GM18498 (cell line): ENCODE measurements at regions not wholly inside any gene's neighbourhood (a gene's known extent, or its start where the extent isn't known, plus 50 kb on each side); places are given as distances from the start of the nearest gene placed in this dataset.
"Not testable (repeated sequence)": the region's sequence is repeated elsewhere in the genome, so short reads cannot be mapped to it uniquely, and the experiment has no call there.

Experiments
- ATAC-seq: cut with Tn5 transposase; IDR thresholded peaks from one replicate; pipeline ENCODE4 v1.9.1; 2021; ENCODE audit warnings: mild to moderate bottlenecking, moderate library complexity; ENCODE audit not compliant: unreplicated experiment

DNA sequence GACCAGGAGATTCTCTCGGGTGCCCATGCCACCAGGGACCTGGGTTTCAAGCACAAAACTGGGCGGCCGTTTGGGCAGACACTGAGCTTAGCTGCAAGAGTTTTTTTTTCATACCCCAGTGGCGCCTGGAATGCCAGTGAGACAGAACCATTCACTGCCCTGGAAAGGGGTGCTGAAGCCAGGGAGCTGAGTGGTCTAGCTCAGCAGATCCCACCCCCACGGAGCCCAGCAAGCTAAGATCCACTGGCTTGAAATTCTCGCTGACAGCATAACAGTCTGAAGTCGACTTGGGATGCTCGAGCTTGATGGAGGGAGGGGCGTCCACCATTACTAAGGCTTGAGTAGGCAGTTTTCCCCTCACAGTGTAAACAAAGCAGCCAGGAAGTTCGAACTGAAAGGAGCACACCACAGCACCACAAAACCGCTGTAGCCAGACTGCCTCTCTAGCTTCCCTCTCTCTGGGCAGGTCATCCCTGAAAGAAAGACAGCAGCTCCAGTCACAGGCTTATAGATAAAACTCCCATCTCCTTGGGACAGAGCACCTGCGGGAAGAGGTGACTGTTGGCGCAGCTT is 157.7 kb downstream of the GIPC2 start:
- not testable (repeated sequence) for ATAC-seq

DNA sequence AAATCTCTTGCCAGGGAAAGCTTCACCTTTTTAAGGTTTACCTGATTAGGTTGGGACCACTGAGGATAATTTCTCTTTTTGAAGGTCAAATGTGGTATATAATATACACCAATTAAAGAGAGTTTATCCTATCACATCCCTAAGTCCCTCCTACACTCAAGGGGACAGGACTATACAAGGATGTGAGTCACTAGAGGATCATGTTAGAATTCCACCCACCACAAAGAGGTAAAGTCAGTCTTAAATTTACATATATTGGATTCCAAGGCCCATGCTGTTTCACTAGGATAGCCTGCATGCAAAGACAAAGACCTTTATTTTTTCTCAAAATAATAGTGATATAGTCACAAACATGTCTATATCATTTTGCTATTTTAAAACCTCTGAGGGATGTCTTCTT is 164.4 kb downstream of the GIPC2 start:
- ATAC-seq = no peak

DNA sequence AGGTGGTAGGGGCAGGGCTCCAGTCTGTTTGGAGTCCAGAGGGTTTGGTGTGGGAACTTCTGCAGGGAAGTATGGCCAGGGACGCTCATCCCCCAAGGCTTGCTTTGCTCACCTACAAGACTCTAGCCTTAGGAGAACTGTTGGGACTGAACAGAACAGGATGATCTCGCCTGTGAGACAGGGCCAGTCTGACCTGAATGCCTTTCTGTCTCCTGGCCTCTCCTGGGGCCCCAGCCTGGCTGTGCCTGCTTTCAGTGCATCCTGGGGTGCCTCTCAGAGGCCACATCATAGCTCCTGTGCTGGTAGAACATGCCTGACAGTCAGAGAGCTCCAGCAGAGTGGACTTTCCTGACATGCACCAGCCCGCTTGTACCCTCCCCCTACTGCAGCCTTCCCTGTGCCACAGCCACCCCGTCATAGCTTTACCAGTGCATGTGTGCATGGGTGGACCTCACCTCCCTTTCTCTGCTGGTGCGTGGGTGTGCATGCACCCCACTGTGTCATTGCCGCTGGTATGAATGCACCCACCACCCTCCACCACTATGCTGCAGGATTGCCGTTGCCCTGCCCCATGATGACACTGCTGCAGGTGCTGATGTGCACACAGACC is 165.8 kb downstream of the GIPC2 start:
- no peak for ATAC-seq

- ATAC-seq = no peak
Observed at GRCh38 chr1:78214334-78214733, 168.6 kb downstream of the GIPC2 start.

- no peak for ATAC-seq
Observed at GRCh38 chr1:78222225-78222959, 176.6 kb downstream of the GIPC2 start.

DNA sequence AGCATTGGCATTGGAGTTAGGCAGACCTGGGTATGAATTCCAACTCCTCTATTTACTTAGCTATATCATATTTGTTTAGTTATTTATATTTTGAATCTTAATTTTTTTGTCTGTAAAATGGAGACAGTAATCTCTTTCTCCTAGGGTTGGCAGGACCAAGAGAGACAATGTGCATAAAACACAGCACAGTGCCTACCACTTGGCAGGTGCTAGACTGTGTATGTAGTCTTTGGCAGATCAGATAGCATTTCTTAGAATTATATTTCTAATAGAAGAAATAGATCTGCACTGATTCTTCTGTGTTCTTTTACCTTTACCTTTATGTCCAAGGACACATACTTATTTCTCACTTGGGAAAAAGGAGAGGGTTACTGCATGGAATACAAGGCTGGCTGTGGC is 177.2 kb downstream of the GIPC2 start:
- no peak for ATAC-seq

GRCh38 chr1:78223417-78224215 is 177.8 kb downstream of the GIPC2 start:
- no peak for ATAC-seq

- no peak for ATAC-seq
Observed at GRCh38 chr1:78224246-78224785, 178.6 kb downstream of the GIPC2 start.

DNA sequence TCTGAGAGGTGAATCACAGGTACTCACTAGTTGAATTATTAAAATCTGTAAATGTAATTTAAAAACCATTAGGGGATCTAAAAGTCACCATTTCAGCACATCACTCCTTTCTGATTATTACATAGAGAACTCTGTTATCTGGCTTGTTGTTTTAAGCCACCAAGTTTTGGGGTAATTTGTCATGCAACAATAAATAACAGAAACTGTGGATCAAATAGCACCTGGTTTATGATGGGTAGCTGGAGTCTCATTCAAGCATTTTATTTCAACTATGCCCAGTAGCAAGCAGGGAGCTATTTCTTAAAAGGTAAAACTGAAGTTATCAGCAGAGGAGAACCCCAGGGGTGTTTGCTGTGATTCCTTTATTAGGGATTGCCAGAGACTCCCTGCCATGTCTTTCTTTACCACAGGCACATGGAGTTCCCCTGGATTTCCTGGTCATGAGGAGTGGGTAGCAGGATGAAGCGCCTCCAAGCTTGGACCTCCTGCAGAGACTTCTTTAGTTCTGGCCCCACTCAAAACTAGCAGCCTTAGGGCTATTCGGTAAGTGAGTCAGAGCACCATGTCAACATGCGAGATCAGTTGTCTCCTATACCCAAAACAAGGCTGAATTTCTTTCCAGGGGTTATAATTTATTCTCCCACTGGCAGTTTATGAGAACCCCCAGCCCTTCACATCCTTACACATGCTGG is 179.2 kb downstream of the GIPC2 start:
- no peak for ATAC-seq

- ATAC-seq = no peak
Observed at GRCh38 chr1:78226784-78227183, 181.0 kb downstream of the GIPC2 start.

- ATAC-seq = no peak
Observed at GRCh38 chr1:78227705-78228635, 182.2 kb downstream of the GIPC2 start.

- no peak for ATAC-seq
Observed at GRCh38 chr1:78229344-78229743, 183.6 kb downstream of the GIPC2 start.

DNA sequence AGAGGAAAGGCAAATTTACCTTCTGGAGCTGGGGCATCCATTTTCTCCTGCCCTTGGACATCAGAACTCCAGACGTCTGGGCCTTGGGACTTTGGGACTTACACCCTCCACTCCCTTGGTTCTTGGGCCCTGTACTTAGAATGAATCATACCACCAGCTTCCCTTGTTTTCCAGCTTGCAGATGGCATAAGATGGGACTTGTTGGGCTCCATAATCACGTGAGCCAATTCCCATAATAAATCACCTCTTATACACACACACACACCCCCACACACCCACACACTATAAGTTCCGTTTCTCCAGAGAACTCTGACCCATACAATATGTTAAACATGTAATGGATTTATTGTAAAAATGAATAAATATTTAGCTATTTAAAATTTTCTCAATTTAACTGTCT is 185.7 kb downstream of the GIPC2 start:
- no peak for ATAC-seq

DNA sequence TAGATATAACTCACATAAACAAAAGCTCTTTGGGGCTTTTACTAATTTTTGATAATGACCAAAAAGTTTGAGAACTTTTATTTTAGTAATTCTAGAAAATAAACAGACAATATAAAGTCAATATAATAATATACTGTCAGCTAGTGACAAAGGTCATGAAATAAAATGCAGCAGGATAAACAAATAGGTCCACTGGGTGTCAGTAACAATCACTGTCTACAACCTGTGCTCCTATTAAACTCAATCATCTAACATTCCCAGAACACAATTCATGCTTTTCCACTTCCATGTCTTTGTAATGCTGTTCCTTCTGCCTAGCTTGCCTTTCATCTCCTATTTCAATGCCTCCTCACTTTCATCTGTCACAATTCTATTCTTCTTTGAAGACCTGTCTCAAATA is 186.1 kb downstream of the GIPC2 start:
- no peak for ATAC-seq

DNA sequence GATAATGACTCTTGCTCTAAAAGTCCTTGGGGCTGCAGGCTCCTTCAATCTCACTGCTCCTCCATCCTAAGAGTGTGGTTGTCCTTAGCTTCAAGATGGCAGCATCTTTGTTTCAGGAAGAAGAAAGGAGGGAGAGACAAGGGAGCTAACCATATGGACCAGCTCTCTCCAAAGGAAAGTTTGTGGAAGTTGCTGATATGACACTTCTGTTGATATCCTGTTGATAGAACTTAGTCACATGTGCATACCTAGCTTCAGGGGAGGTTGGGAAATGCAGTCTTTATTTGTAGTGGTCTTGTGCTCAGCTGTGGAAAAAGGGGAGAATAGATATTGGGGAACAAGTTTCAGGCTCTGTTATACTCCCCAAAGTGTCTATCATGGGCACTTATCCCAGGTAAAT is 186.9 kb downstream of the GIPC2 start:
- no peak for ATAC-seq

DNA sequence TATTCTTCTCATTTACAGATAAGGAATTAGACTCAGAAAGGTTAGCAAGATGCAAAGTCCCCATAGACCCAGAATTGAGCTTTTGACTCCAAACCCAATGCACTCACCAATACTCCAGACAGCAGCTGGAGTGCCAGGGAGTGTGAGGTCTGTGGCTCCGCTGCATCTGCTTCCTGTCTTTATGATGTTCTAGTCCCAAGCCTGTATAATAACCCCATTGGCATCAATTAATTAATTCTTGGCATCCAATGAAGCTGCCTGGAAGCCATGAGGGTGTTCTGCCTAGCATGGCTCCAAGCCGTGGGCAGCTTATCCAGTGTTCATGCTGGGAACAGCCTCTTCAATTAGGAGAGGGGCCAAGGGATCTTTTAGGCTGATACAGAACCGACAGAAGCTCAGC is 188.7 kb downstream of the GIPC2 start:
- ATAC-seq = no peak

DNA sequence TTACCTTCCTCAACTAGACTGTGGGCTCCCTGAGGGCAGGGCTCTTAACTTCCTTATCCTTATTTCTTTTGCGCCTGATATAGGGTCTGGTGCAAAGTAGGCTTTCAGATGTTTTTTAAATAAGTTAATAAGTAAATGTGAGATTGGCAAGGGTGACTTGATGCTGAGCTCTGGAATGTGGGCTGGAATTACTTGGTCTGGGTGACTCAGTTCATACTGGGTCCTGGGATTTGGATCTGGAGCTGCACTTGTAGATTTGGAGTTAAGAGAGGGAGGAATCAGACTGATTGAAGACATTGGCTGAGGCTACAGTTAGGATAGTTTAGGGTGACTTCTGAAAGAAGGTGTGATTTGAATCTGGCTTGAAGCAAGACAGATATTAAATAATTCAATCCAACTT is 190.9 kb downstream of the GIPC2 start:
- no peak for ATAC-seq

DNA sequence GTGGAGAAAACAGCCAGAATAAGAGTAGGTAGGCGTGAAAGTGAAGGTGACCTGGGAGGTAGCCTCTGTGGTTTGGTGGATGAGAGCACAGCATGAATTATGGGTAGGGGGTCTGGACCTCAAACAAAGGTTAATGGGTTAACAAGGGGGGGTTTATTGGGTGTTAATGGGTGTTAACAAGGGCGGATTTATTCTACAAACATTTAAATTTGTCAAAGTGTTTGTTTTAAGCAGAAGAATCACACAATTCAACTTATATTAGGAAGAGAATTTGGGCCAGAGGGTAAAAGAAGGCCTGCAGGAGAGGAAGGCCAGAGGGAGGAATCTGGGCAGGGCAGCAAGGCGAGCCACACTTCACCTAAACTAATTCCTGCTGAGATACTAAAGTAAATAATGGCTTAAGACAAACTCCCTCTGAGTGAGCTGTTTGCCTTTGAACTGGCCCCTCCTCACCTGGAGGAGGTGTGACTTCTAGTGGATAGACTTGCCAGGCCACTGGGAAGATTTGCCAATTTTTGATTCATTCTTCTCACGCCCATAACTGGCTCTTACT is 191.7 kb downstream of the GIPC2 start:
- ATAC-seq = no peak

DNA sequence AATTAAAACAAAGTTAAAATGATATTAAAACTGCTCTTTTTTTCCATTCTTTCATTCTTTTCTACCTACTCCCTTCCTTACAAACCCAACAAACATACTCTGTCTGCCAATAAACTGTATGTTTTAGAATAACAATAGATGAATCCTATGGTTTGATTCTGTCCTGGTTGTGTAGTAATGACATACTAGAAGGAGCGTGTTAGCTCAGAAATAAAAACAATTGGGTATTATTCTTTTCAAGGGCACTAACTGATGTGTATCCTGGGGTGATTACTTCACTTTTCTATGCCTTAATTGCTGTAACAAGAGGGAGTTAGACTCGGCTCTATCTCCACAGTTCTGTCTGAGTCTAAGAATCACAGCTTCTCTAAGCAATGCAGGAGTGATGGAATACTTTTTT is 194.4 kb downstream of the GIPC2 start:
- ATAC-seq = no peak
